ENCODE measurements at regions not wholly inside any gene's neighbourhood (a gene's known extent, or its start where the extent isn't known, plus 50 kb on each side); places are given as distances from the start of the nearest gene placed in this dataset.

DNA sequence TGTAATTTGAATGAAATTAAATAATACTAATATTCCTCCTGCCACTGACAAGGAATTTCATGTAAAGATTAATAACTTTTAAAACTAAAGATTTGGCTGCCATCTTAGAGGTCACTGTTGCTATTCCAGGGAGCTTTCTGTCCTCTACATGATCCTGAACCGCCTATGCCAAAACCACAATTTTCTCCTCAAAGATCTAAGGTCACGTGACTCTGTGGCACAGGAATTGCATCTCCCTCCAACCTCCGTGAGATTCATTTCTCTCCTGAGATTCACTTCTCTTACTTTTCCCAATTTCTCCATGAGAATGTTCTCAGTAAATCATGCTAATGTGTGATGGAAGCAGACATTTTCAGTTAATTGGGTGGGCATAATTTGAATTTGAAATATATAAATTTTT lies 379.6 kb upstream of the TSHZ2 start (continued):
- no peak for TF ChIP-seq ATF3 (IDR thresholded peaks at IDR 0.05; ENCODE audit: insufficient read depth, low read depth, low read length)
- no peak for TF ChIP-seq HDAC6 (IDR thresholded peaks at IDR 0.05; ENCODE audit: low read depth, low read length)
- TF ChIP-seq RAD21 (IDR thresholded peaks at IDR 0.05 in 1 of 2, conservative IDR thresholded peaks at IDR 0.05 in 1 of 2; ENCODE audit: low read depth in 2 of 2, low read length in 2 of 2): no peak

All from H1 (cell line).